ENCODE measurements at regions not wholly inside any gene's neighbourhood (a gene's known extent, or its start where the extent isn't known, plus 50 kb on each side); places are given as distances from the start of the nearest gene placed in this dataset.

- no peak overlapping the region for H3K9ac ChIP-seq (ENCODE audit: low read length)
- no peak overlapping the region for H3K23ac ChIP-seq (ENCODE audit: low read length in 2 of 2)
- H2BK15ac ChIP-seq (ENCODE audit: low read depth, poor library complexity, severe bottlenecking), result no peak overlapping the region
- no peak overlapping the region for H2BK12ac ChIP-seq (ENCODE audit: low read length in 2 of 2)
- 56% methylated on average over 3 of the region's 4 CpGs for WGBS
- no peak overlapping the region for H2AFZ ChIP-seq (ENCODE audit: low read depth, low read length)
- no peak overlapping the region for H2BK120ac ChIP-seq (ENCODE audit: low read depth, low read length)
- no peak overlapping the region for H4K8ac ChIP-seq (ENCODE audit: low read length)
- H3K4me1 ChIP-seq (ENCODE audit: control insufficient read depth, insufficient read depth, low read depth, low read length), result no peaks in the 10 kb centered on the region
- no peak overlapping the region for H4K91ac ChIP-seq (ENCODE audit: low read length)
- peaks cover 9% of the 10 kb centered on the region for H3K9me3 ChIP-seq (ENCODE audit: control insufficient read depth, low read length)
- no peak overlapping the region for H3K18ac ChIP-seq (ENCODE audit: low read depth in 1 of 2, low read length in 2 of 2)
- H3K27ac ChIP-seq (ENCODE audit: low read length, poor library complexity, severe bottlenecking), result no peak overlapping the region
- H2AK5ac ChIP-seq (ENCODE audit: low read length, severe bottlenecking), result no peak overlapping the region
- H3K36me3 ChIP-seq (ENCODE audit: control insufficient read depth in 1 of 2, insufficient read depth in 2 of 2, low read depth in 1 of 2, low read length in 2 of 2), result no peaks in the 10 kb centered on the region
- no peak overlapping the region for H3K4ac ChIP-seq (ENCODE audit: low read depth in 1 of 2, low read length in 2 of 2)
- no peak overlapping the region for H2BK5ac ChIP-seq (ENCODE audit: low read depth, low read length, poor library complexity, severe bottlenecking)
- no peak overlapping the region for H3K14ac ChIP-seq (ENCODE audit: low read length in 2 of 2)
- no peaks in the 10 kb centered on the region for H3K27me3 ChIP-seq (ENCODE audit: control insufficient read depth in 1 of 2, insufficient read depth in 1 of 2, low read length in 2 of 2)
- no peak for DNase-seq
- no peak overlapping the region for H3K4me3 ChIP-seq (ENCODE audit: insufficient read depth in 1 of 2, low read depth in 1 of 2, low read length in 2 of 2)
- H3K4me2 ChIP-seq (ENCODE audit: low read length, poor library complexity, severe bottlenecking), result no peak overlapping the region
- no peaks in the 10 kb centered on the region for H3K79me1 ChIP-seq (replicated peaks; ENCODE audit: low read length, poor library complexity, severe bottlenecking)
Measured at GRCh38 chr14:82153689-82154088, 620.0 kb upstream of the SEL1L start.

- Histone ChIP-seq H3K23ac (ENCODE audit: low read length in 2 of 2) (no peak overlapping the region), H3K9ac (ENCODE audit: low read length) (no peak overlapping the region), H2BK5ac (ENCODE audit: low read depth, low read length, poor library complexity, severe bottlenecking) (no peak overlapping the region), H3K4ac (ENCODE audit: low read depth in 1 of 2, low read length in 2 of 2) (no peak overlapping the region), H4K91ac (ENCODE audit: low read length) (no peak overlapping the region), H3K36me3 (ENCODE audit: control insufficient read depth in 1 of 2, insufficient read depth in 2 of 2, low read depth in 1 of 2, low read length in 2 of 2) (no peaks in the 10 kb centered on the region), H2BK15ac (ENCODE audit: low read depth, poor library complexity, severe bottlenecking) (no peak overlapping the region), H3K27ac (ENCODE audit: low read length, poor library complexity, severe bottlenecking) (no peak overlapping the region), H3K4me2 (ENCODE audit: low read length, poor library complexity, severe bottlenecking) (no peak overlapping the region), H3K79me1 (replicated peaks; ENCODE audit: low read length, poor library complexity, severe bottlenecking) (no peaks in the 10 kb centered on the region), H2BK120ac (ENCODE audit: low read depth, low read length) (no peak overlapping the region), H3K4me1 (ENCODE audit: control insufficient read depth, insufficient read depth, low read depth, low read length) (no peaks in the 10 kb centered on the region), H2AK5ac (ENCODE audit: low read length, severe bottlenecking) (no peak overlapping the region), H3K14ac (ENCODE audit: low read length in 2 of 2) (no peak overlapping the region), H3K4me3 (ENCODE audit: insufficient read depth in 1 of 2, low read depth in 1 of 2, low read length in 2 of 2) (no peak overlapping the region), H3K27me3 (ENCODE audit: control insufficient read depth in 1 of 2, insufficient read depth in 1 of 2, low read length in 2 of 2) (no peaks in the 10 kb centered on the region), H3K18ac (ENCODE audit: low read depth in 1 of 2, low read length in 2 of 2) (no peak overlapping the region), H2BK12ac (ENCODE audit: low read length in 2 of 2) (no peak overlapping the region), H3K9me3 (ENCODE audit: control insufficient read depth, low read length) (peaks cover 42% of the 10 kb centered on the region), H2AFZ (ENCODE audit: low read depth, low read length) (no peak overlapping the region), H4K8ac (ENCODE audit: low read length) (no peak overlapping the region)
- no peak for DNase-seq
- WGBS, result 88% methylated on average over 2 of the region's 3 CpGs
Measured at GRCh38 chr14:82159624-82160023, 626.0 kb upstream of the SEL1L start.

- Histone ChIP-seq H2AFZ (ENCODE audit: low read depth, low read length) (no peak overlapping the region), H2BK12ac (ENCODE audit: low read length in 2 of 2) (no peak overlapping the region), H3K4me2 (ENCODE audit: low read length, poor library complexity, severe bottlenecking) (no peak overlapping the region), H3K4ac (ENCODE audit: low read depth in 1 of 2, low read length in 2 of 2) (no peak overlapping the region), H4K8ac (ENCODE audit: low read length) (no peak overlapping the region), H3K9ac (ENCODE audit: low read length) (no peak overlapping the region), H2BK120ac (ENCODE audit: low read depth, low read length) (no peak overlapping the region), H3K36me3 (ENCODE audit: control insufficient read depth in 1 of 2, insufficient read depth in 2 of 2, low read depth in 1 of 2, low read length in 2 of 2) (no peaks in the 10 kb centered on the region), H3K9me3 (ENCODE audit: control insufficient read depth, low read length) (peaks cover 10% of the 10 kb centered on the region), H3K27me3 (ENCODE audit: control insufficient read depth in 1 of 2, insufficient read depth in 1 of 2, low read length in 2 of 2) (no peaks in the 10 kb centered on the region), H3K14ac (ENCODE audit: low read length in 2 of 2) (no peak overlapping the region), H3K23ac (ENCODE audit: low read length in 2 of 2) (no peak overlapping the region), H4K91ac (ENCODE audit: low read length) (no peak overlapping the region), H3K79me1 (replicated peaks; ENCODE audit: low read length, poor library complexity, severe bottlenecking) (no peaks in the 10 kb centered on the region), H3K18ac (ENCODE audit: low read depth in 1 of 2, low read length in 2 of 2) (no peak overlapping the region), H2AK5ac (ENCODE audit: low read length, severe bottlenecking) (no peak overlapping the region), H3K27ac (ENCODE audit: low read length, poor library complexity, severe bottlenecking) (no peak overlapping the region), H2BK5ac (ENCODE audit: low read depth, low read length, poor library complexity, severe bottlenecking) (no peak overlapping the region), H2BK15ac (ENCODE audit: low read depth, poor library complexity, severe bottlenecking) (no peak overlapping the region), H3K4me3 (ENCODE audit: insufficient read depth in 1 of 2, low read depth in 1 of 2, low read length in 2 of 2) (no peak overlapping the region), H3K4me1 (ENCODE audit: control insufficient read depth, insufficient read depth, low read depth, low read length) (no peaks in the 10 kb centered on the region)
- WGBS, result 69% methylated on average over 2 of the region's 2 CpGs
- no peak for DNase-seq
Measured at GRCh38 chr14:82180139-82180538, 646.5 kb upstream of the SEL1L start.

- Histone ChIP-seq H3K79me1 (replicated peaks; ENCODE audit: low read length, poor library complexity, severe bottlenecking) (no peaks in the 10 kb centered on the region), H3K4me3 (ENCODE audit: insufficient read depth in 1 of 2, low read depth in 1 of 2, low read length in 2 of 2) (no peak overlapping the region), H3K9ac (ENCODE audit: low read length) (no peak overlapping the region), H3K36me3 (ENCODE audit: control insufficient read depth in 1 of 2, insufficient read depth in 2 of 2, low read depth in 1 of 2, low read length in 2 of 2) (no peaks in the 10 kb centered on the region), H3K14ac (ENCODE audit: low read length in 2 of 2) (no peak overlapping the region), H2BK120ac (ENCODE audit: low read depth, low read length) (no peak overlapping the region), H3K4me1 (ENCODE audit: control insufficient read depth, insufficient read depth, low read depth, low read length) (no peaks in the 10 kb centered on the region), H2BK5ac (ENCODE audit: low read depth, low read length, poor library complexity, severe bottlenecking) (no peak overlapping the region), H3K18ac (ENCODE audit: low read depth in 1 of 2, low read length in 2 of 2) (no peak overlapping the region), H3K4me2 (ENCODE audit: low read length, poor library complexity, severe bottlenecking) (no peak overlapping the region), H4K91ac (ENCODE audit: low read length) (no peak overlapping the region), H3K23ac (ENCODE audit: low read length in 2 of 2) (no peak overlapping the region), H2AK5ac (ENCODE audit: low read length, severe bottlenecking) (no peak overlapping the region), H2BK12ac (ENCODE audit: low read length in 2 of 2) (no peak overlapping the region), H3K27ac (ENCODE audit: low read length, poor library complexity, severe bottlenecking) (no peak overlapping the region), H2BK15ac (ENCODE audit: low read depth, poor library complexity, severe bottlenecking) (no peak overlapping the region), H3K27me3 (ENCODE audit: control insufficient read depth in 1 of 2, insufficient read depth in 1 of 2, low read length in 2 of 2) (no peaks in the 10 kb centered on the region), H4K8ac (ENCODE audit: low read length) (no peak overlapping the region), H3K9me3 (ENCODE audit: control insufficient read depth, low read length) (peaks cover 10% of the 10 kb centered on the region), H2AFZ (ENCODE audit: low read depth, low read length) (no peak overlapping the region), H3K4ac (ENCODE audit: low read depth in 1 of 2, low read length in 2 of 2) (no peak overlapping the region)
- DNase-seq, result no peak
Measured at GRCh38 chr14:82182646-82183045, 649.0 kb upstream of the SEL1L start.
